ENCODE measurements at regions not wholly inside any gene's neighbourhood (a gene's known extent, or its start where the extent isn't known, plus 50 kb on each side); places are given as distances from the start of the nearest gene placed in this dataset.

DNA sequence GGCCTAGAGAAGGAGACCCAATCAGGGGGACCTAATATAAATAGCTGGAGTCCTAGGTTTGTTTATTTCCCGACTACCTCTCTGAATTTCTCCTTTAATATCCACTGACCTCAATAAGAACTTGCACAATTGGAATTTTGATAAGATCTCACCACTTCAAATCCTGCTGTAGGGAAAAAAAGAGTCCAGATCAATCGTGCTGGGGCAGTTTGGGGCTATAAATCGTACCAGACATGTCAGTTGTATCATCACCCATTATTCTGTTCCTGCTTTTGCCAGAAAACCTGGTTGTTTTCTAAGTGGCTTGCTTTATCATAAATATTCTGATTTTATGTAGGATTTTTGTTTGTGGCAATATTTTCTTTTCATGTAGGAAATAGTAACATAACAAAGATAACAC lies 281.3 kb downstream of the DIPK2A start:
- H2AFZ ChIP-seq (ENCODE audit: low read length), result no peak overlapping the region
- no peaks in the 10 kb centered on the region for H4K20me1 ChIP-seq (ENCODE audit: insufficient read depth, low read length)
- H3K4me2 ChIP-seq (ENCODE audit: low read length), result no peak overlapping the region
- H3K4me3 ChIP-seq (ENCODE audit: low read depth, low read length, poor library complexity, severe bottlenecking), result no peak overlapping the region
- H3K4me1 ChIP-seq (ENCODE audit: insufficient read depth, low read length, severe bottlenecking), result no peaks in the 10 kb centered on the region
- H3K27me3 ChIP-seq (ENCODE audit: insufficient read depth, low read length), result no peaks in the 10 kb centered on the region
- no peaks in the 10 kb centered on the region for H3K9me2 ChIP-seq (ENCODE audit: low read depth, low read length)
- H3K9ac ChIP-seq (ENCODE audit: low read length), result no peak overlapping the region
- H3K36me3 ChIP-seq (ENCODE audit: insufficient read depth, low read length), result no peaks in the 10 kb centered on the region
- H3K9me3 ChIP-seq (ENCODE audit: low read length), result no peaks in the 10 kb centered on the region
- TF ChIP-seq EZH2 (IDR thresholded peaks at IDR 0.05; ENCODE audit: borderline replicate concordance, low read length), result no peak
- no peaks in the 10 kb centered on the region for H3K79me2 ChIP-seq (ENCODE audit: insufficient read depth, low read length)
- H3F3A ChIP-seq (ENCODE audit: insufficient read depth, low read length), result no peaks in the 10 kb centered on the region
- H3K27ac ChIP-seq (ENCODE audit: low read depth, low read length, poor library complexity, severe bottlenecking), result no peak overlapping the region

DNA sequence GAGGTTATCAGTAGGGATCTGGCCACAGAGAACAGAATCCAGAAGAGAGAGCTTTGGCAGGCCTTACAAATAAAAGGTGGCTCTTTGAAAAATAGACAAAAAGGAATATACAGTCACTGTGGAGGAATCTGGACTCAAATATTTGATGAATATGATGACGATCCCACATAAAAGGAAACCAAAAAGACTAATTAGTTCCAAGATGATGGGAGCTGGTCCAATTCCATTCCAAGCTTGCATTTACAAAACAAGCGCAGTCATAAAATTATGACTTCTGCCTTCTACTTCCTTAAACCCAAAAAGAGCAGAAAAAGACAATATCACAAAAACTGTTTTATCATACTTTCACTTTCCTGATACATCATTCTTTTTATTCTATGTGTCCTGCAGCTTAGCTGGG lies 285.8 kb downstream of the DIPK2A start:
- H3K36me3 ChIP-seq (ENCODE audit: insufficient read depth, low read length), result no peaks in the 10 kb centered on the region
- H3F3A ChIP-seq (ENCODE audit: insufficient read depth, low read length), result no peaks in the 10 kb centered on the region
- no peak overlapping the region for H2AFZ ChIP-seq (ENCODE audit: low read length)
- no peaks in the 10 kb centered on the region for H3K27me3 ChIP-seq (ENCODE audit: insufficient read depth, low read length)
- H3K9ac ChIP-seq (ENCODE audit: low read length), result no peak overlapping the region
- no peak overlapping the region for H3K27ac ChIP-seq (ENCODE audit: low read depth, low read length, poor library complexity, severe bottlenecking)
- no peaks in the 10 kb centered on the region for H3K9me2 ChIP-seq (ENCODE audit: low read depth, low read length)
- TF ChIP-seq EZH2 (IDR thresholded peaks at IDR 0.05; ENCODE audit: borderline replicate concordance, low read length), result no peak
- TF ChIP-seq, protein P1, sequence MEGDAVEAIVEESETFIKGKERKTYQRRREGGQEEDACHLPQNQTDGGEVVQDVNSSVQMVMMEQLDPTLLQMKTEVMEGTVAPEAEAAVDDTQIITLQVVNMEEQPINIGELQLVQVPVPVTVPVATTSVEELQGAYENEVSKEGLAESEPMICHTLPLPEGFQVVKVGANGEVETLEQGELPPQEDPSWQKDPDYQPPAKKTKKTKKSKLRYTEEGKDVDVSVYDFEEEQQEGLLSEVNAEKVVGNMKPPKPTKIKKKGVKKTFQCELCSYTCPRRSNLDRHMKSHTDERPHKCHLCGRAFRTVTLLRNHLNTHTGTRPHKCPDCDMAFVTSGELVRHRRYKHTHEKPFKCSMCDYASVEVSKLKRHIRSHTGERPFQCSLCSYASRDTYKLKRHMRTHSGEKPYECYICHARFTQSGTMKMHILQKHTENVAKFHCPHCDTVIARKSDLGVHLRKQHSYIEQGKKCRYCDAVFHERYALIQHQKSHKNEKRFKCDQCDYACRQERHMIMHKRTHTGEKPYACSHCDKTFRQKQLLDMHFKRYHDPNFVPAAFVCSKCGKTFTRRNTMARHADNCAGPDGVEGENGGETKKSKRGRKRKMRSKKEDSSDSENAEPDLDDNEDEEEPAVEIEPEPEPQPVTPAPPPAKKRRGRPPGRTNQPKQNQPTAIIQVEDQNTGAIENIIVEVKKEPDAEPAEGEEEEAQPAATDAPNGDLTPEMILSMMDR (IDR thresholded peaks at IDR 0.05; ENCODE audit: low read length), result no peak
- H3K4me1 ChIP-seq (ENCODE audit: insufficient read depth, low read length, severe bottlenecking), result no peaks in the 10 kb centered on the region
- no peaks in the 10 kb centered on the region for H3K9me3 ChIP-seq (ENCODE audit: low read length)
- H3K4me3 ChIP-seq (ENCODE audit: low read depth, low read length, poor library complexity, severe bottlenecking), result no peak overlapping the region
- no peak overlapping the region for H3K4me2 ChIP-seq (ENCODE audit: low read length)
- no peaks in the 10 kb centered on the region for H3K79me2 ChIP-seq (ENCODE audit: insufficient read depth, low read length)
- H4K20me1 ChIP-seq (ENCODE audit: insufficient read depth, low read length), result no peaks in the 10 kb centered on the region

DNA sequence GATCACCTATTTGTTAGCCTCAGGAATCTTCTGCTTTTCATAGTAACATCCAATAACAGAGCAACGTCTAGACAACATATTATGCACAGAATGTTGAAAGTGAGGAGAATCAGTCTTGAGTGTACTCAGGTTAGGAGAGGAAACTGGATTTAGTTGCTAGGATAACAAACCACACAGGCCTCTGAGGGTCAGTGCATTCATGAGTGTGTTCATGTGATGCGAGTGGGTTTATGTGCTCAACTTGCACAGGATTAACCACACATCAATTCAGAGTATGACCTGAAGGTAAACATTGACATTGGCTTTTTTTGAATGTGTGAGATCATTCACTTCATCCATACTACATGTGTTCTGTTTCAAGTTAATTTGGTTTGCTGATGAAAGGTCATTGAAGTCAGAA lies 287.6 kb downstream of the DIPK2A start:
- no peak for TF ChIP-seq EZH2 (IDR thresholded peaks at IDR 0.05; ENCODE audit: borderline replicate concordance, low read length)
- TF ChIP-seq, protein P1 (IDR thresholded peaks at IDR 0.05; ENCODE audit: low read length), result no peak
- H3K36me3 ChIP-seq (ENCODE audit: insufficient read depth, low read length), result no peaks in the 10 kb centered on the region
- H4K20me1 ChIP-seq (ENCODE audit: insufficient read depth, low read length), result no peaks in the 10 kb centered on the region
- H3K9me2 ChIP-seq (ENCODE audit: low read depth, low read length), result no peaks in the 10 kb centered on the region
- no peaks in the 10 kb centered on the region for H3K79me2 ChIP-seq (ENCODE audit: insufficient read depth, low read length)
- no peak overlapping the region for H3K4me2 ChIP-seq (ENCODE audit: low read length)
- no peaks in the 10 kb centered on the region for H3K27me3 ChIP-seq (ENCODE audit: insufficient read depth, low read length)
- H3K4me3 ChIP-seq (ENCODE audit: low read depth, low read length, poor library complexity, severe bottlenecking), result no peak overlapping the region
- H3K9me3 ChIP-seq (ENCODE audit: low read length), result no peaks in the 10 kb centered on the region
- H2AFZ ChIP-seq (ENCODE audit: low read length), result no peak overlapping the region
- no peaks in the 10 kb centered on the region for H3K4me1 ChIP-seq (ENCODE audit: insufficient read depth, low read length, severe bottlenecking)
- H3K27ac ChIP-seq (ENCODE audit: low read depth, low read length, poor library complexity, severe bottlenecking), result no peak overlapping the region
- H3F3A ChIP-seq (ENCODE audit: insufficient read depth, low read length), result no peaks in the 10 kb centered on the region
- no peak overlapping the region for H3K9ac ChIP-seq (ENCODE audit: low read length)

- H3K9me3 ChIP-seq (ENCODE audit: low read length), result no peaks in the 10 kb centered on the region
- no peak overlapping the region for H3K27ac ChIP-seq (ENCODE audit: low read depth, low read length, poor library complexity, severe bottlenecking)
- H3F3A ChIP-seq (ENCODE audit: insufficient read depth, low read length), result no peaks in the 10 kb centered on the region
- H3K36me3 ChIP-seq (ENCODE audit: insufficient read depth, low read length), result no peaks in the 10 kb centered on the region
- H3K27me3 ChIP-seq (ENCODE audit: insufficient read depth, low read length), result no peaks in the 10 kb centered on the region
- H2AFZ ChIP-seq (ENCODE audit: low read length), result no peak overlapping the region
- no peaks in the 10 kb centered on the region for H3K9me2 ChIP-seq (ENCODE audit: low read depth, low read length)
- H3K4me3 ChIP-seq (ENCODE audit: low read depth, low read length, poor library complexity, severe bottlenecking), result no peak overlapping the region
- no peaks in the 10 kb centered on the region for H4K20me1 ChIP-seq (ENCODE audit: insufficient read depth, low read length)
- H3K4me2 ChIP-seq (ENCODE audit: low read length), result no peak overlapping the region
- no peak for TF ChIP-seq EZH2 (IDR thresholded peaks at IDR 0.05; ENCODE audit: borderline replicate concordance, low read length)
- TF ChIP-seq, protein P1 (IDR thresholded peaks at IDR 0.05; ENCODE audit: low read length), result no peak
- H3K9ac ChIP-seq (ENCODE audit: low read length), result no peak overlapping the region
- no peaks in the 10 kb centered on the region for H3K79me2 ChIP-seq (ENCODE audit: insufficient read depth, low read length)
- no peaks in the 10 kb centered on the region for H3K4me1 ChIP-seq (ENCODE audit: insufficient read depth, low read length, severe bottlenecking)
Measured at GRCh38 chr3:144263706-144264105, 292.1 kb downstream of the DIPK2A start.
